ENCODE measurements at regions not wholly inside any gene's neighbourhood (a gene's known extent, or its start where the extent isn't known, plus 50 kb on each side); places are given as distances from the start of the nearest gene placed in this dataset.

DNA sequence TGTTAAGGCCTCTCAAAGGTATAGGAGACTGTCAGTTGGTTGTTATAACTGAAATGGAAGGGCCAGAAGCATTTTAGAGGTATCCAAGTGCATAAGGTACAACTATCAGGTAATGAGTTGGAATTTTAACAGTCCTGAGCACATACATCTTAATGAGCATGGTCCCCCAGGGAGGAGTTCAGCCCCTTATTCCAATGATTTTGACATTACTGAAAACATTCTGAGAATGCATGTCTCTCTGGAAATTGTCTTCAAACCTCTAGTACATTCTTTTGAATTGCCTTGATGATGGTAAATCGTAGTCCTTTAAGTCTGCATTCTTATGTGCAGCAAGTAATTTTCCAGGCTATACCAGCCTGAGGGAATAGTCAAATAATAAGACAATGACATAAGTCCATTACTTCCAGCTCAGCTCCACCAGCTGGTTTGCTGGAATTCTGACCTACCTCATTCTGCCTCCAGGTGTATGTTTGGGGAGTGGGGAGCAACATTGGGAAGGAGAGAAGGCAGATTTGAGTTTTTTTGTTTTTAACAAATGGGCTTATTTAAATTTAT, 239.2 kb downstream of the MSRB3 start:
- DNase-seq (ENCODE audit: low spot score): no peak

DNA sequence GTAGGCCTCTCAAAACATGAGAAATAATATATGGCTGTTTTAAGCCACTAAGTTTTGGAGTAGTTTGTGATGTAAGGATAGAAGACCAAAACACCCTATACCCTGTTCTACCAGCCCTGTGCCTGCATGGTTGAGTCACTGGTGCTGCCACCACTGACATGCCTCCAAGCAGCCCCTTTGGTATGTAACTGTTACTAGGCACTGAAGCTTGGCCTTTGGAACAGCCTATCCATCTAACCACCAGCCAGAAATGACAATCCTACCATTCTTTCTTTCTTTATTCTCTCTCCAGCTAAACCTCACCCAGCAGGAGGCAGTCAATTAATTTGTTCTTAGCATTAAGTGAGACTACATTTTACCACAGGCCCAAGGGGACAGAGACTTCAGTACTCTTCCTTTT, 240.3 kb downstream of the MSRB3 start:
- DNase-seq (ENCODE audit: low spot score): no peak

DNA sequence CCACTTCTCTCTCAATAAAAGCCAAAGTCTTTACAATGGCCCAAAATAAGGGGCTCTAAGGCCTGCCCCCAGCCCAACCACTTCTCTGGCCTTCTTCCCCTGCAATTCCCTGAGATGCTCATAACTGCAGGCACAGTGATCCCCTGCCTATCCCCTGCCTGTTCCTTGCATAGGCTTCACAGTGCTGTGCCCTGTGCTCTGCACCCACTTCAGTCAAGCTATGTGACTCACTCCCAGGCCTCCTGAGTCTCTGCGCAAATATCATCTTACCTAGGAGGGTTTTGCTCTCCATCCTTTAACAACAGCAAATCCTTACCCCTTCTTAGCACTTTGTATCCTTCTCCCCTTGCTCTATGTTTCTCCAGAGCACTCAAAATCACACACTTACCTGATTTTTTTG, 242.2 kb downstream of the MSRB3 start:
- DNase-seq (ENCODE audit: low spot score): no peak

DNA sequence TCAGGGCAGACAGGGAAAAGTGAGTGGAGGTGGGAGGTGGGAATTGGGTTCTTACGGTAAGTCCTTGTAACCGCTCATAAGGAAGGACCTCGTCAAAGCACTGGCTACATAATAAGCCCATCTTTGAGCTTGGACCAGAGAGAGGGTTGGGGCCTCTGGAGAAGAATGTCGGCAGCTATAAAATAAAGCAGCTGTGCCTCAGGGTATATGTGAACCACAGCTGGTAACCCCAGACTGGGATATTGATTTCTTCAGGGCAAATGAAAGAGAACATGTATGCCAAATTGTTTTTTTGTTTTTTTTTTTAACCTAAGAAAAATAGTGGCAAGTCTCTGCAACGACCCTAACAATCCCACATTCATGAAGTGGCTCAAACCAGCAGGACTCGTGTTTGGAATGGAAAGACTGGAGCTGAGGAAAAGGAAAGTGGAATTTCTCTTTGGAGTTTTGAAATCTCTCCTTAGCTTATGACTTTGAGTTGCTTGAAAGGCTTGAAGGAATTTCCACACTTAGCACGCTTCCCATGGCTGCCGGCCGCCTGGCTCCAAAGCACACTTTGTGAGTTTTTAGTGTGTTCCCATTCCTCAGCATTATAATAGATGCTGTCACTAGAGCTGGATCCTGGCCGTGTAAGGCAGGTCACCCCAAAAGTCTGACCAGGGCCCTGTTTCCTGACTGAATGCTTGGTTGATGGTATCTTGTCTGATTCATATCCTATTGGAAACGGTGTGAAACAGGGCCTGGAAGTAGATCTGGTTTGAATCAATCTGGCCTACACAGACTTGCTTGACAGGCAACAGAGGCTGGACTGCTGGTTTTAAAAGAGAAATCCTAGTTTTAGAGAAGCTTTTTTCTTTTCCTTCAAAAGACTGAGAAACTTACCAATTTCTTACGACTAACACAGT, 244.7 kb downstream of the MSRB3 start:
- no peak for DNase-seq (ENCODE audit: low spot score)

DNA sequence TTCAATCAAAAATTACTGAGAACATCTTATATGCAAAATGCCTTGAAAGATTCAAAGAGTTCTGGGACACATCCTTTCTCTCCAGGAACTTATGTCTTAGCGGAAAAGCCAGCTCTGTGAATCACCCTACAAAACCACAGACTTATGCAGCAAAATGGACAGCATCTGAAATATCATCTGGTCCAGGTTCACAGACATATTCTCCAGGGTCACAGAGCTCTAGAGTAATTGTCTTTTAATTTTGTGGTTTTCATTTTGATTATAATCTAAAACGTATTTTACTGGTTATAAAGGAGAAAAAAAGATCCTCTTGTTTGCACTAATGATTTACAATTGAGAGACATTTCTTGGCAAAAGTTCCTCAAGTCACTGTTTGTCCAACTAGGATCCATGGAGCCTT, 246.2 kb downstream of the MSRB3 start:
- DNase-seq (ENCODE audit: low spot score): no peak

DNA sequence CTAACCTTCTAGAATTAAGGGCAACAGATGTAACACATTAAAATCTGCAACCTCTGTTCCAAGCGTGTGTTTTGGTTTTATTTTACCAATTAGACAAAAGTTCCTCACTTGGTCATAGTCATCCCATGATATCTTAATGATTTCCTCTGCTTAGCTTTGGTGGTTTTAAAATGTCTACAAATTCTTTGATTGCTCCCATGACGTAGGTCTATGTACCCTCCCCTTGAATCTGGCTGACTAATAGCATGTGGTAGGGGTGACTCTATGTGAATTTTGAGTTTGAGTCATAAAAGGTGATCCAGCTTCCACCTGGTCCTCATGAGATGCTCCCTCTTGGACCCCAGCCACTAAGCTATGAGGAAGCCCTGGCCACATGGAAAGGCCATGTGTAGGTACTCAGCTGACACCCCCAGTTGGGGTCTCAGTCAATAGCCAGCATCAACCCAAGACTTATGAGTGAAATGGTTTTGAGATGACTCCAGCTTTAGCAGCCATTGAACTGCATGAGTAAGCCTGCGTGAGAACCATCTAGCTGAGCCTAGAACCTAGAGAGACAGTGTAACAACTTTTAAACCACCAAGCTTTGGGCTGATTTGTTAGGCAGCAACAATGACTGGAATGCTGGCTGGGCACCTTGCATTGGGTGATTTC, 247.1 kb downstream of the MSRB3 start:
- DNase-seq (ENCODE audit: low spot score): no peak

DNA sequence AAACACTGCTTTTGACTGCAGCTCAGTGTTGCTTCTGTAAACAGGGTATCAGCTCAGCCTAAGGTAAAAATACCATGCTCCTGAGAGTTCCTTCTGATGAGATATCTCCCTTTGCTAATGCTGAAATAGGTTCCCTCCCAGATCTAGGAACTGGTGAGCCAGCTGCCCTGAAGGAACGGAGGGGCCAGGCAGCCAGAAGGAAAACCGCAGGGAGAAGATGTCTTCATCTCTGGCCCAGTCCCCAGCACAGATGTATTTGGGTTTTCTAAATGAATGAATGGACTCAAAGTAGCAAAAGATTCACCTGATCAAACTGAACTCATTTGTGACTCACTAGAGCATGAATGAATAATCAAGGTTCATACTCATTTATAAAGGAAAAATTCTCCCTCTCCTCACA, 247.8 kb downstream of the MSRB3 start:
- no peak for DNase-seq (ENCODE audit: low spot score)

DNA sequence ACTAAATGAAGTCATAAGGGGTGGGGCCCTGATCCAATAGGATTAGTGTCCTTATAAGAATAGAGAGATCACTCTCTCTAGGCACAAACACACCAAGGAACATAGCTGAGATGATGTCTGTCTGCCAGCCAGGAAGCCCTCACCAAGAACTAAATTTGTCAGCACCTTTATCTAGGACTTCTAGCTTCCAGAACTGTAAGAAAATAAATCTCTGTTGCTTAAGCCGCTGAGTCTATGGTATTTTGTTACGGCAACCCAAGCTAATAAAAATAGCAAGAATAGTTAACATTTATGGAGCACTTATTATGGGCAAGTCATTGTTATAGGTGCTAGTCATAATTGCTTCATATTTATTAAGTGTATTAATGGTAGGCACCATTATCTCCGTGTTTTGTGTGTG, 249.6 kb downstream of the MSRB3 start:
- DNase-seq (ENCODE audit: low spot score): no peak

DNA sequence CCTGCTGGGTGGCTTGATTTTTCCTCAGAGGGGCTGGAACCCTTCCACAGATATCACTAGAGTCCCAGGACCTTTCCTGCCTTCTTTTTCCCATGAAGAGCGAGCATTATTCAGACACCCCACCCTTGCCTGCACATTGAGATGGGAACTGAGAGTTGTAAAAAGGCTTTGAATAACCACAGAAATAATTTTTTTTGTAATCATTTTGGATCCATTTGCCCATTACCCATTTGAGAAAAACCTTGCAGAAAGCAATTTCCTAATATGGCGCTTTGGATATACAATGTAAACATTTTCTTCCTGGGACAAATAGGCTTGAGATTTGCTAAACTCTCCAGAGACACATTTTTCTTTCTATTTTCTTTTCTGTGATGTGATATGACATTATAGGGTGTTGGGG, 250.6 kb downstream of the MSRB3 start:
- no peak for DNase-seq (ENCODE audit: low spot score)

DNA sequence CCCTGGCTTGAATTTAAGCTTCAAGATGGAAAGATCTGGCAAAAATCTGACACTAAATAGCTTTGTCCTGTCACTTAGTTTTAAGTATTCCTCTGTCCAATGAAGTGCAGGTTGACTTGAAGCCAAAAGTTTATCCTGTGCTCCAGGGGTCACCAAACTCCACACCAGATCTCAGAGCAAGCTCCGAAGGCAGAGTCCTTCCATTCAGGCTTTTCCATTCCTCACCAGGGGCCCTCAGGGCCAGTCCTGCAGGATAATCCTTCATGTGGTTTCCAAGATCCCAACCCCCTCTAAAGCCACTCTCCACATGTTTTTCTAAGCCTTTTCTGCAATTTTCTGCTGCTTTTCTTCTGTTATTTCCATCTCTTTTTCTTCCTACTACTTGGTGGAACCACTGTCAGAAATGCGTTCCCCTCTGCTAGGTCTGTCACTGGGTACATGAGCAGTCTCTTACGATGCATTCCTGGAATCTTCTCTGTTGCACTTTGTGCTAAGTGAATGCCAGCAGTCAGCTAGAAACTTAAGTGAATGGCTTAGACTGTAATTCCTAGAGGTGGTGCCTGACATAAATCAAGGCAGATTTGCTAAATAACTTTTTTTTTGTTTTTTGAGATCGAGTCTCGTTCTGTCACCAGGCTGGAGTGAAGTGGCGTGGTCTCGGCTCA, 251.4 kb downstream of the MSRB3 start:
- DNase-seq (ENCODE audit: low spot score): no peak

DNA sequence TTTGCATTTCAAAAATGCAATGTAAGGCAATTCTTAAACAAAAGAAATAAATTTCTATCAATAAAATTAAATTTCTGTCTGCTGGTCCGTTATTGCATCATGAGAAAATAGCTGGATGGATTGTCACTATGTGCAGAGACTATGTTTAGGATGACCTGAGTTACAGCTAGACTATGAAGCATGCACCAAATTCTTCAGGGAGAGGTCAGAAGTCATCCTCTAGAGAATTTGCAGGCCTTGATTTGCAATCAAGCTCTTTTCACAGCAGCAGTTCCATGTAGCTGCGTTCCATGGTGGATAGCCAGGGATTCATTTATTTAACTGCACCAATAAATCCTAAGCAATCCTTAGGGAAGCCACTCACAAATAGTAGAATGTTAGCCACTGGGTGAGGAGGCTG, 253.7 kb downstream of the MSRB3 start:
- no peak for DNase-seq (ENCODE audit: low spot score)

DNA sequence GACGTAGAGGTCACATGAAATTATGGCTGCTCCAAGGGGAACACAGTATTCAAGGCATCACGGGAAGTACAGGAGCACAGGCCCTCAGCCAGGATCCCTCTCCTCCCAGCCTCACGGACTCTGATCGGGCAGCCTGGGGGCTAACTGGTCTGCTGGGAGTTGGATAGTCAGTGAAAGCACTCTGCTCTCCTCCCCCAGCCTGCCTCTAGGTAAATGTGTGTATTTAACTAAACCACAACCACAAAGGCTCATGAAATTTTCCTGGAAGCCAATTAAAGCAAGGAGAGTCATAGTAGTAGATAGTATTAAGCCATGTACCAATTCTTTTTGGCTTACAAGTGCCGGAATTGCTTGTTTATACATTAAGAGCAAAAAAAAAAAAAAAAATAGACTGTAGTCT, 254.3 kb downstream of the MSRB3 start:
- DNase-seq (ENCODE audit: low spot score): no peak

DNA sequence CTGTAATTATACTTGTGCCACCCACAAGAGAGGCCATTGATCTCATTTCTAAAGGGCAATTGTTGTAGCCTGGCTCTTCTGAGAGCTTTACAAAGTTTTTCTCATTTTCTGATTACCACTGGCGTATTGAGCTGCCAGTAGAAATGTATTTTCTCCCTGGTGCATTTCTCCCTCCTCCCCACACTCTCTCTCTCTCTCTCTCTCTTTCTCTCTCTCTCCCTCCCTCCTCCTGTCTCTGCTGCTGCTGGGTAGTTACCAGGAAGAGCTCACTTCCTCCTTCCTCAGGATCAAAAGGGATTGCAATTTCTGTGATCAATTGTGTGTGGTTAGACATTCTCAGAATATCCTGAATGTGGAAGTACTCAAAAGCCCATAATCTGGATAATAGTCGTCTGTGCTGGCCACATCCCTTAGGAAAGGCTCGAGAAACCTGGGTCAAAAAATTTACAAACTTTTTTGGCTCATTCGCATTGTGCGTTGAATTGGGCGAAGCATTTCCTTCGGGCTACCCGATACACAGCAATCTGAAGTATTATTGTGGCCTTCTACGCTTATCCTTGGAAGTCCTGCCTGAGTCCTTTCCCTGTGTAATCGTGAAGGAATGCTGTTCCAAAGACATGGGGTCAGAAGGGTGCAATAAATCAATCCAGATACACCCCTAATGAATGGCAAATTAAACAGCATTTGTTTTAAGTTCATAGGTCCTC, 254.8 kb downstream of the MSRB3 start:
- DNase-seq (ENCODE audit: low spot score): no peak

DNA sequence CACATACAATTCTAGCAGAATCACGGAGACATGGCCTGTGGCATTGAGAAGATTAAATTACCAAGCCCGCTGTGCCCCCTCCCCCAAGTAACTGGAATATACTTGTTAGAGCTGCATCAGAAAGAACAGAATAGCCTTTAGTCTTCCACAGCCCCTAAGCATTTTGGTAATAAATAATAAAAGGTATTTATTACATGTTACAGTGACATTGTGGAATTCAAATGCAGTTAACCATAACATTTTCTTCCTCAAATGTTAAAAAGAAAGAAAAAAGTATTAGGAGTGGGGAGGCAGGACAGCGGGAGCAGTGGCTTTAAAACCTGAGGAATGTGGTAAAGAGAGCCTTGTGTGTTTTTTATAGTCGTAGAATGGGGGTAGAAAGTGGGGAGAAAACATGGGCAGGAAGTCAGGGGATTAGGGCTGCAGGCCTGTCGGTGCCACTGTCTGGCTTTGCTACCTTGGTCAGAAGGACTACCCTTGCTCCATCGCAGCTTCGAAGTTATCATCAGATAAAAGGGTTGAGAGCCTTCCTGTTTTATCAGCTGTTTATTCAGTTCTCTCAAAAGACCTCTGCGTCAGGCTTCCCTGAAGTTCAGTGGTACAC, 255.9 kb downstream of the MSRB3 start:
- no peak for DNase-seq (ENCODE audit: low spot score)

DNA sequence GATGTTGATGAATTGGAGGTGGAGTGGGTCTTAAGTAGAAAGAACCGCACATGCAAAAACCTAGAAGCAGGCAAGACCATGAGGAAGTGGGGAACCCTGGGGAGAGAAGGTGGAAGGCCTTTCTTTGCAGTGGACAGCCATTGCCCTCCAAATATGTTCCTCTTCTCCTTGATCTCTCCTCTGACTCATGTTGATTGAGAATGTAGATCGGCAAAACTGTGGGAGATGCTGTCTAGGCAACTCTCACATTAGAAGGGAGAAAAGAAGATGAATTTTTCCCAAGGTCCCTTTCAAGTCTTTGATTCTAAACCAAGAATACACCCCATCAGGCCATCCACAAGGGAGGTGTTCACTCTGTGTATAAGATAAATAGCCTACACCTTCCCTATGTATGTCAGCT, 257.5 kb downstream of the MSRB3 start:
- DNase-seq (ENCODE audit: low spot score): no peak

DNA sequence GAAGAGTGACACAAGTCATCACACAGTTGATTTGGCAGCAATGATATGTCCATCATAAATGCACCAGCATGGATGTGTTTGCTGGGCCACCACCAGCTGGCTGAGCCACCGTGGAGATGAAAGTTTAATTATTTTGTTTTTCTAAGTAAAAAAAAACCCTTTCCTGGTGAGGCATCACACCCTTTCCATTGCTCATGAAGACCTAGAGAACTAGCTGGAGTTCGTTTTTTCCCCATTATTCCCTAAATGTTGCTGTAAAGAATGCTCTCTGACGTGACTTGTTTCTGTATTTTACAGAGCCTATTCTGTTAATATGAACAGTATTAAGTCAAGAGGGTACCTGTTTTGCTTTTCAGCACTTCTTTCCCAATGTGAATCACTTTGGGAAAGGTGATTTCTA, 257.9 kb downstream of the MSRB3 start:
- DNase-seq (ENCODE audit: low spot score): no peak

DNA sequence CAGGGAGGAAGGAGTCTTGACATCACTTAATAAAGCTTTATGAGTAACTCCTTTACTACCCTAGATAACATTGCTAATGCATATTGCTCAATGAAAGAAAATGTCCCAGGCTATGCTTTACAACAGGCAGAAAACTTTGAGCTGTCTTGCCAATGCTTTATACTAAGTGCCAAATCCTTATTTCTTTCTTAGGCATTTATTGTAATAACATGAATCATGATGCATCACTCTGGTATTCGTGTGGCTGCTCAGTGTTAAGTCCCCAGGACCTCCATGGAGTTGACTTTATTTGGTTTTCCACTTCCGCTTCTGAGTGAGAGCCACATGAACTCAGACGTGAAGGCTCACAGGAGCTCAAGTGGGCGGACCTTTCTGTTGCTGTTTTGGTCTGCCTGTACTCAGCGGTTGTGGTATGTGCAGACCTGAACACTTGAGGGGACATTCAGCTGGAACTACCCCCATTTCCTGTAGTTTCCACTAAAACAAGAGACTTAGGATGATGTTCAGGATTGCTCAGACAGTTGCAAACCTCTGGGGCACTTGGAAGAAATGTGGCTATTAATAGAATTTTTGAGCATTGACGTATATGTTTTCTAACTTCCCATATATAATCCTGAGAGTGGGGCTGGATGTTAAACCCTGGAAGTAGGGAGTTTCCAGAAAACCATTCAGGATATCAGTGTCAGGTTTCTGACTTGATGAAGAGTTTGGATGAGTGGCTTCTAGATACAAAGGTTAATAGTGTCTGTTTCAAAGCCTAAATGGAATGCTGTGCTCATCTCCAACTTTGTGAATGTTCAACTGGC, 258.6 kb downstream of the MSRB3 start:
- DNase-seq (ENCODE audit: low spot score): peak; percentile 58

DNA sequence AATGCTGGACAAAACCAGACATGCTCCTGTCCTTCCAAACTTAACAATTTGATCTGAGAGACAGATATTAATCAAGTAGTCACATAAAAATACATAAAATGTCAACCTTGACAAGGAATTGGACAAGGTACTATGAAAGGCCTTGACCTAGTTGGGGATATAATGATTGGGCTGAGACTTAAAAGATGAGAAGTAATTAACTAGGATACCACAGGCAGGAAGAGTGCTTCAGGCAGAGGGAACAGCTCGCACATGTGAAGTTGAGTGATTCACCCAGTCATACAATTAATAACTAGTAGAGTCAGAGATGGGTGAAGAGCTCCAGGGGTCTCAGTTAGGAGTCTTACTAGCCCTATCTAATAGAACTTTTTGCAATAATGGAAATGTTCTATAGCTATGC, 259.5 kb downstream of the MSRB3 start:
- no peak for DNase-seq (ENCODE audit: low spot score)

DNA sequence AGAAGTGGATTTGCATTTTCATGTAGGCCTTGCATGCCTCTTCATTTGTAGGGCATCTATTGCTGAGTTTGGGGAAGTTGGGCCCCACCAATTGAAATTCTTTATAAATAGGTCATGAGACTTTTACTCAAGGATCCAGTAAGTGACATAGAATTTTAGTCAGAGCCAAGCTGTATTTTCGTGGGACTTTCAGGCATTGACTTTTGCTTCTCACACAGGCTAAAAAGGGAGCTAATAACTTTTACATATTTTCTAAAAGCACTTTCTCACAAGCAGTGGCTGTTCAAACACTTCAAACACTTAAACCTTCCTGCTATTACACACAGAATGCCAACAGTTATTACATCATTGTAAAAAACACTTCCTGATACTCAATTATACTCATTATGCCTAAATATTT, 260.5 kb downstream of the MSRB3 start:
- DNase-seq (ENCODE audit: low spot score): no peak

DNA sequence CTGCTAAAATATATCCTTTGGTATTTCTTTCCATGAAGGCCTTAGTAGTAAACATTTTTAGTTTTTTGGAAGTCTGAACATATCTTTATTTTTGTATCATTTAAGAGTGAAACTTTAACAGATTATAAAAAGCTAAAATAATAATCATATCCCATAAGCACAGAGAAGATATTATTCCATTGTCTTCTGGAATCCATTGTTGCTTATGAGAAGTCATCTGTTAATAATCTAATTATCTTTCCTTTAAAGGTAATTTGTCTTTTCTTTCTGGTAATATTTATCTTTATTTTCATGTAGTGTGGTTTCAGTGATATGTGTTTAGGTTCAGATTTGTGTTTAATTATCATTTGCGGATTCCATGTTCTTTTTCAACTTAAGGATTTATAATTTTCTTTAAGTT, 261.7 kb downstream of the MSRB3 start:
- no peak for DNase-seq (ENCODE audit: low spot score)

DNA sequence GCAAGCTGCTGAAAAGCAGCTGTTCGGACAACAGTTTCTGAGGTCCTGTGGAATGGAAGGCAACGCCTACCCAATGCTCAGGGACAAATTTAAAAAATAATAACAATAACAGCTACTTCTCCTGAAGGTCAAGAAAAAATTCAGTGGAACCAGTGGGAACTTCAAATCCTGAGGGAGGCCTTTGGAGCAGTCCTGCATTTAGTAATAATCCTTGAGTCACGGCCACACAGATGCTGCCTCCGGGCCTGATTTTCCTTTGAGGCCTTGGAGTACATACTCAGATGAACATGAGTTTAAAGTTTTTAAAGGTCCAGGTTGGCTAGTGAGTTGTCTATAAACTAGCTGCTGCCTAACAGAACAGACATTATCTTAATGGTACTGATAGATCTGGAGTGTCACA, 268.0 kb downstream of the MSRB3 start:
- DNase-seq (ENCODE audit: low spot score): no peak
